Ovary (tissue), 7 donors: ENCODE measurements at regions not wholly inside any gene's neighbourhood (a gene's known extent, or its start where the extent isn't known, plus 50 kb on each side); places are given as distances from the start of the nearest gene placed in this dataset.

ENCODE experiments used
- DNase-seq, 5 donors: peaks; one replicate each; pipeline ENCODE4 v3.0.0-alpha.2; 2019 to 2020
- H3K27ac ChIP-seq, 2 donors: fragments of 200-600 bp; one replicate each; pipeline versions ENCODE4 v1.5.1 to v1.8.0; 2019 to 2022
- H3K27me3 ChIP-seq: fragments of 200-600 bp; one replicate; pipeline ENCODE4 v1.8.0; 2022
- H3K36me3 ChIP-seq: fragments of 200-600 bp; sonication (generic); one replicate; pipeline ENCODE4 v1.5.1; 2019
- H3K4me1 ChIP-seq: one replicate; pipeline ENCODE4 v1.8.1; 2013; ENCODE audit warnings: mild to moderate bottlenecking, moderate library complexity; ENCODE audit not compliant: insufficient read depth
- H3K4me3 ChIP-seq: fragments of 200-600 bp; sonication (generic); one replicate; pipeline ENCODE4 v1.5.1; 2017
- H3K9me3 ChIP-seq, 2 donors: fragments of 200-600 bp in 1 of 2; sonication (generic) in 1 of 2; one replicate each; pipeline versions ENCODE4 v1.5.1 to v1.8.1; 2013 to 2019; ENCODE audit warnings: mild to moderate bottlenecking in 1 of 2, moderate library complexity in 1 of 2
- EP300 ChIP-seq: sonication (generic); formaldehyde crosslinking; IDR thresholded peaks from one replicate; pipeline ENCODE4 v1.6.1; 2017; ENCODE audit warnings: antibody characterized with exemption
- POLR2A ChIP-seq: fragments of 450-650 bp; IDR thresholded peaks from one replicate; pipeline ENCODE4 v1.6.1; 2017; ENCODE audit warnings: antibody characterized with exemption, mild to moderate bottlenecking, moderate library complexity
- WGBS, 3 donors: extraction: QIAGEN DNeasy Blood & Tissue Kit in 1 of 3; methylation state at CpG; one replicate each; pipeline versions ENCODE4 v1.1.5 to v1.1.7; 2013 to 2017; 5-methylcytosine and 5-hydroxymethylcytosine counted together
- intact Hi-C, 4 donors: fragments of 100-400 bp; cut with DNase I; formaldehyde crosslinking; loops; one replicate each; pipeline versions ENCODE4 v1.11.0 to v1.15.1; 2022 to 2023
- TF ChIP-seq, protein P1 (sequence below), 3 donors: fragments of 450-650 bp in 2 of 3; fragments of 200-600 bp in 1 of 3; IDR thresholded peaks; one replicate each; pipeline versions ENCODE4 v1.5.1 to v1.8.0; 2016 to 2022; ENCODE audit warnings: antibody characterized with exemption in 3 of 3, mild to moderate bottlenecking in 1 of 3
- donor health status: DM: no; HTN: no; CAD: no; lungs with moderate emphysema.
- donor health status: DM: no; HTN: no; CAD: no.
- donor health status: Bipolar disorder and iron deficiency.
- donor health status: DM: no; HTN: no; CAD: no.
- donor health status: DM: yes; HTN: yes; CAD: no.

DNA sequence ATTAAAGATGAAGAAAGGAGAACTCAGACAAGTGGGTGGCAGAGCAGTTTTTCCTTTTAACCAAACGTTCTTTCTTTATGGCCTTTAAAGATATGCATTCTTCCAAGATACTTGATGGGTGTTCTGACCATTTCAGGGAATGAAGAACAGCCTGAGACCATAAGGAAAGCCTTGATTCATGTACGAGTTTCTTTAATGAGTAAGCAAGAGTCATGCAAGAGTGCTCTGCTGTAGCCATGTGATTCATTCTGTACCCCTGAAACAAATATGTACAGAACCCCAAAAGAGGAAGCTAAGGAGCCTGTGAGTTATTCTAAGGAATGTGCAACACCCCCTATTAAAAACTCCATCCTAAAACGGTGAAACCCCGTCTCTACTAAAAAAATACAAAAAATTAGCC is 372.8 kb downstream of the MTX2 start:
- DNase-seq = no peak
- Histone ChIP-seq H3K27ac (no peak overlapping the region), H3K9me3 (no peaks in the 10 kb centered on the region), H3K4me1 (peaks cover 2% of the 10 kb centered on the region), H3K4me3 (no peak overlapping the region), H3K27me3 (no peaks in the 10 kb centered on the region), H3K36me3 (no peaks in the 10 kb centered on the region)
- intact Hi-C loops = loop anchor here in 1 of 4 donors (10.0 kb wide), 1 partner anchor 187 kb away; no protein-coding TSS in a partner anchor
- 83 to 90% (median 86%) methylated on average over 4 of the region's 4 CpGs for WGBS, 3 donors
- TF ChIP-seq POLR2A (no peak), EP300 (no peak)
- TF ChIP-seq, protein P1, sequence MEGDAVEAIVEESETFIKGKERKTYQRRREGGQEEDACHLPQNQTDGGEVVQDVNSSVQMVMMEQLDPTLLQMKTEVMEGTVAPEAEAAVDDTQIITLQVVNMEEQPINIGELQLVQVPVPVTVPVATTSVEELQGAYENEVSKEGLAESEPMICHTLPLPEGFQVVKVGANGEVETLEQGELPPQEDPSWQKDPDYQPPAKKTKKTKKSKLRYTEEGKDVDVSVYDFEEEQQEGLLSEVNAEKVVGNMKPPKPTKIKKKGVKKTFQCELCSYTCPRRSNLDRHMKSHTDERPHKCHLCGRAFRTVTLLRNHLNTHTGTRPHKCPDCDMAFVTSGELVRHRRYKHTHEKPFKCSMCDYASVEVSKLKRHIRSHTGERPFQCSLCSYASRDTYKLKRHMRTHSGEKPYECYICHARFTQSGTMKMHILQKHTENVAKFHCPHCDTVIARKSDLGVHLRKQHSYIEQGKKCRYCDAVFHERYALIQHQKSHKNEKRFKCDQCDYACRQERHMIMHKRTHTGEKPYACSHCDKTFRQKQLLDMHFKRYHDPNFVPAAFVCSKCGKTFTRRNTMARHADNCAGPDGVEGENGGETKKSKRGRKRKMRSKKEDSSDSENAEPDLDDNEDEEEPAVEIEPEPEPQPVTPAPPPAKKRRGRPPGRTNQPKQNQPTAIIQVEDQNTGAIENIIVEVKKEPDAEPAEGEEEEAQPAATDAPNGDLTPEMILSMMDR (IDR thresholded peaks at IDR 0.05) = no peak

DNA sequence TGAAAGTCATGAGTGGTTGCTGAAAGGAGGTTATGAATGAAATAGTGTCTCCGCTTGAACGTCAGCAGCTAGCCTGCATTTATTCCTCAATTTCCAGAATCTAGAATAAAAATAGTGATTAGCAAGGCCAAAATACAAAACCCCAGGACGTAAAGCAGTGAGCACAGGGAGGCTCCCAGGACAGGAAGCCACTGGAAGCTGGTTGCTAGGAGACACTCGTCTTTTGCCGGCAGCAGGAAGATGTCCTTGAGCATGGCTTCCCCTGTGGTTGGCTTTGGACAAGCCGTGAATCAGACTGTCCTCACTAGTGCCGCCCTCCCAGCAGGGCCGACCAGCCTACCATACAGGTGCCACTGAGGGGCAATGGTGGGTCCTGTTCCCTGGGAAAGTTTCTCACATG is 374.4 kb downstream of the MTX2 start:
- Histone ChIP-seq H3K4me1 (peaks cover 2% of the 10 kb centered on the region), H3K9me3 (no peaks in the 10 kb centered on the region), H3K27me3 (no peaks in the 10 kb centered on the region), H3K4me3 (no peak overlapping the region), H3K27ac (no peak overlapping the region), H3K36me3 (no peaks in the 10 kb centered on the region)
- DNase-seq = peak; percentile 12 to 44 (median 32)
- intact Hi-C loops = loop anchor here in 1 of 4 donors (10.0 kb wide), 1 partner anchor 189 kb away; no protein-coding TSS in a partner anchor
- 5 to 32% (median 8%) methylated on average over 8 of the region's 8 CpGs for WGBS, 3 donors
- TF ChIP-seq POLR2A (no peak), EP300 (no peak)
- TF ChIP-seq, protein P1 (IDR thresholded peaks at IDR 0.05) = no peak

DNA sequence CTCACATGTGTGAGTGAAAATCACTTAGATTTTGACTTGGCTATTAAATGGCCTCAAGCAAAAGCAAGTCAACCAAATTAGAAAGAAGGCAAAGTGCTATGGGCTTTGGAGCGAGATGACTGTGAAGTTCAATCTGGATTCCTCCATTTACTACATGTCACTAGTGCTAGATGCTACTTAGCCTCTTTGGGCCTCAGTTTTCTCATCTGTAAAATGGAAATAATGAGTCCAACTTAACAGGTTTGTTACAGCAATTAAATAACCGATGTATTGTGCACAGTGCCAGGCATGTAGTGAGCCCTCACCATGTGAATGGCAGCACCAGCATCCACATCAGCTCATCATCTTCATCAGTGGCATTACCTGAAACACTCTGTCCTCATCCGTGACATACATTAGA is 376.3 kb downstream of the MTX2 start:
- no peaks in the 10 kb centered on the region for H3K36me3 ChIP-seq
- no peak overlapping the region for H3K4me3 ChIP-seq
- H3K27ac ChIP-seq = no peak overlapping the region
- no peaks in the 10 kb centered on the region for H3K27me3 ChIP-seq
- H3K9me3 ChIP-seq = no peaks in the 10 kb centered on the region
- peaks cover 2% of the 10 kb centered on the region for H3K4me1 ChIP-seq
- TF ChIP-seq POLR2A (no peak), EP300 (no peak)
- TF ChIP-seq, protein P1 (IDR thresholded peaks at IDR 0.05) = no peak
- intact Hi-C loops = loop anchor here in 1 of 4 donors (10.0 kb wide), 1 partner anchor 191 kb away; no protein-coding TSS in a partner anchor
- no peak for DNase-seq
- 97 to 99% (median 98%) methylated on average over 3 of the region's 3 CpGs for WGBS, 3 donors

DNA sequence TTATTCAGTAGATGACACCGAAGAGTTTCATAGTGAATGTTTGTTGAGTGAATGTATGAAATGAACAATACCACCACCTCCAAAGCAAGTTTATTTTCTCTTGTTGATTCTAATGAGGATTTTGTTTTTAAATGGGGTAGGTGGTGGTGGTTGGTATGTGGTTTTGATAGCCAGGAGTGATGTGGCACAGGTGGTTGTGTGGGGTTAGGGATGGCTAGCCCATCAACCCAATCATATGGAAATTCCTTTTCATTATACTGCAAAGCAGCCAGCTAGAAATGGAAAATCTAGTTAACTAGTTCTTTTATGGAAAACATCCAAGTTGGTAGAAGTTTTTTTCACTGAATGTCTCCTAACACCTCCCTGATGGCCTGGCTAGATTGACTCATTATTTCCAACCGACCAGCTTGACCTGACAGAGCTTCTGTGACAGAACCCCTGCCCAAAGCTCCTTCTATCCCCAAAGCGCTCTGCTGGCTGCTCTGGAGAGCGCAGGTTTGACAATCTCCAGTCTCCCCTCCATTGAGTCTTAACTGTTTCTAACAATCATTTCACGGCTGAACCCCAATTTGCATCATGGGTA is 376.9 kb downstream of the MTX2 start:
- DNase-seq = no peak
- H3K27ac ChIP-seq = no peak overlapping the region
- WGBS, 3 donors = 94 to 95% (median 95%) methylated on average over 5 of the region's 5 CpGs
- no peaks in the 10 kb centered on the region for H3K36me3 ChIP-seq
- no peaks in the 10 kb centered on the region for H3K27me3 ChIP-seq
- no peak overlapping the region for H3K4me3 ChIP-seq
- intact Hi-C loops = loop anchor here in 1 of 4 donors (10.0 kb wide), 1 partner anchor 191 kb away; no protein-coding TSS in a partner anchor
- H3K9me3 ChIP-seq = no peaks in the 10 kb centered on the region
- peaks cover 2% of the 10 kb centered on the region for H3K4me1 ChIP-seq
- TF ChIP-seq POLR2A (no peak), EP300 (no peak)
- TF ChIP-seq, protein P1 (IDR thresholded peaks at IDR 0.05) = no peak
